H1 (cell line): ENCODE measurements at regions not wholly inside any gene's neighbourhood (a gene's known extent, or its start where the extent isn't known, plus 50 kb on each side); places are given as distances from the start of the nearest gene placed in this dataset.

Experiments used
- CTCF ChIA-PET: fragments of 300-600 bp; sonication (Branson Sonifier 250); formaldehyde crosslinking; loops from one replicate; lab custom pipeline; 2021; ENCODE audit not compliant: partially characterized antibody; lab: Charles Lee
- POLR2A ChIA-PET: fragments of 300-600 bp; sonication (Branson Sonifier 250); formaldehyde crosslinking; loops from one replicate; lab custom pipeline; 2021; ENCODE audit warnings: inconsistent platforms; ENCODE audit not compliant: partially characterized antibody; lab: Charles Lee
- DNase-seq, 2 experiments: peaks; one replicate each; pipeline versions ENCODE4 v3.0.0 to v3.0.0-alpha.2; 2010 to 2022; ENCODE audit warnings: low spot score in 2 of 2, low read depth in 1 of 2, mixed read lengths in 1 of 2
- FAIRE-seq: peaks from 2 replicates; lab custom pipeline; 2011; peaks lifted over from hg19 to GRCh38; lab: Jason Lieb, UNC
- H2AFZ ChIP-seq: 2 replicates; pipeline ENCODE4 v1.8.1; 2012; ENCODE audit warnings: low read length, inconsistent platforms
- H2AK5ac ChIP-seq: 2 replicates; pipeline ENCODE4 v1.6.1; 2013; ENCODE audit warnings: low read depth, low read length
- H2BK120ac ChIP-seq: replicated peaks from 2 replicates; pipeline ENCODE3; 2013; ENCODE audit warnings: low read depth, low read length, inconsistent platforms
- H2BK12ac ChIP-seq: 2 replicates; pipeline ENCODE4 v1.6.1; 2013; ENCODE audit warnings: low read depth, low read length
- H2BK15ac ChIP-seq: 2 replicates; pipeline ENCODE4 v1.6.1; 2013; ENCODE audit warnings: low read length
- H2BK20ac ChIP-seq: 2 replicates; pipeline ENCODE4 v1.6.1; 2013; ENCODE audit warnings: low read length
- H2BK5ac ChIP-seq: 2 replicates; pipeline ENCODE4 v1.6.1; 2013; ENCODE audit warnings: low read depth, low read length
- H3K14ac ChIP-seq: 2 replicates; pipeline ENCODE4 v1.6.1; 2013; ENCODE audit warnings: inconsistent platforms; ENCODE audit not compliant: insufficient read length
- H3K18ac ChIP-seq: 2 replicates; pipeline ENCODE4 v1.6.1; 2013; ENCODE audit warnings: low read length; ENCODE audit errors: extremely low read depth
- H3K23ac ChIP-seq: 2 replicates; pipeline ENCODE4 v1.6.1; 2013; ENCODE audit warnings: inconsistent platforms; ENCODE audit not compliant: insufficient read length
- H3K23me2 ChIP-seq: 2 replicates; pipeline ENCODE4 v1.6.1; 2013; ENCODE audit warnings: low read depth, low read length
- H3K27ac ChIP-seq: 2 replicates; pipeline ENCODE4 v1.6.1; 2011; ENCODE audit warnings: low read depth, low read length, inconsistent platforms
- H3K27me3 ChIP-seq, 4 experiments: replicated peaks in 1 of 4; 1 replicate in 1 of 4; 2 replicates in 3 of 4; pipeline versions ENCODE4 v1.6.1 to v1.8.1; 2011 to 2013; ENCODE audit warnings: low read length in 3 of 4, mild to moderate bottlenecking in 3 of 4, inconsistent platforms in 2 of 4, mixed read lengths in 2 of 4, moderate library complexity in 1 of 4; ENCODE audit not compliant: control insufficient read depth in 3 of 4, insufficient read depth in 3 of 4; ENCODE audit errors: extremely low read depth in 1 of 4
- H3K36me3 ChIP-seq, 4 experiments: 2 replicates each; pipeline versions ENCODE4 v1.6.1 to v1.8.1; 2011 to 2013; ENCODE audit warnings: mild to moderate bottlenecking in 4 of 4, low read length in 3 of 4, moderate library complexity in 2 of 4, control low read depth in 1 of 4, inconsistent platforms in 1 of 4; ENCODE audit not compliant: insufficient read depth in 4 of 4, control insufficient read depth in 2 of 4
- H3K4ac ChIP-seq: replicated peaks from 2 replicates; pipeline ENCODE3; 2013; ENCODE audit warnings: low read length, low read depth, mixed read lengths, inconsistent platforms; ENCODE audit not compliant: insufficient read length
- H3K4me1 ChIP-seq, 4 experiments: replicated peaks in 1 of 4; 1 replicate in 1 of 4; 2 replicates in 3 of 4; pipeline versions ENCODE4 v1.6.1 to v1.8.1; 2011 to 2013; ENCODE audit warnings: low read length in 3 of 4, inconsistent platforms in 2 of 4, mixed read lengths in 1 of 4; ENCODE audit not compliant: insufficient read depth in 4 of 4, control insufficient read depth in 3 of 4
- H3K4me2 ChIP-seq, 2 experiments: 2 replicates each; pipeline versions ENCODE4 v1.6.1 to v1.8.1; 2011 to 2013; ENCODE audit warnings: low read depth in 2 of 2, low read length in 2 of 2, control low read depth in 1 of 2, inconsistent platforms in 1 of 2, mild to moderate bottlenecking in 1 of 2; ENCODE audit not compliant: insufficient read depth in 1 of 2
- H3K4me3 ChIP-seq, 4 experiments: fragments of 200-600, 300-600 bp in 1 of 4; sonication (generic), shearing (Covaris generic), sonication (Bioruptor Twin) in 1 of 4; 2 replicates each; pipeline versions ENCODE4 v1.5.1 to v1.8.1; 2011 to 2016; ENCODE audit warnings: low read length in 4 of 4, low read depth in 3 of 4, control low read depth in 2 of 4, inconsistent platforms in 2 of 4, mild to moderate bottlenecking in 2 of 4, mixed read lengths in 1 of 4, moderate library complexity in 1 of 4; ENCODE audit not compliant: insufficient read depth in 2 of 4; ENCODE audit errors: extremely low read depth in 1 of 4
- H3K56ac ChIP-seq: replicated peaks from 2 replicates; pipeline ENCODE3; 2013; ENCODE audit warnings: low read depth, mild to moderate bottlenecking, mixed read lengths, low read length, inconsistent platforms; ENCODE audit not compliant: insufficient read length
- H3K79me1 ChIP-seq: 2 replicates; pipeline ENCODE4 v1.6.1; 2013; ENCODE audit warnings: low read depth, low read length, control low read depth
- H3K79me2 ChIP-seq, 2 experiments: 2 replicates each; pipeline versions ENCODE4 v1.6.1 to v1.8.1; 2012 to 2013; ENCODE audit warnings: low read length in 2 of 2, mild to moderate bottlenecking in 2 of 2, inconsistent platforms in 1 of 2; ENCODE audit not compliant: insufficient read depth in 2 of 2, control insufficient read depth in 1 of 2
- H3K9ac ChIP-seq, 4 experiments: replicated peaks in 1 of 4; 1 replicate in 1 of 4; 2 replicates in 3 of 4; pipeline versions ENCODE4 v1.6.1 to v1.8.1; 2011 to 2013; ENCODE audit warnings: low read depth in 3 of 4, low read length in 3 of 4, control low read depth in 2 of 4, mild to moderate bottlenecking in 2 of 4, moderate library complexity in 2 of 4, inconsistent platforms in 1 of 4; ENCODE audit errors: extremely low read depth in 1 of 4
- H3K9me3 ChIP-seq, 2 experiments: 2 replicates each; pipeline versions ENCODE4 v1.6.1 to v1.8.1; 2012 to 2013; ENCODE audit warnings: mild to moderate bottlenecking in 2 of 2, moderate library complexity in 2 of 2, control low read depth in 1 of 2, inconsistent platforms in 1 of 2, low read depth in 1 of 2, low read length in 1 of 2, mixed read lengths in 1 of 2; ENCODE audit not compliant: insufficient read depth in 2 of 2
- H4K20me1 ChIP-seq, 2 experiments: replicated peaks in 1 of 2; 2 replicates each; pipeline versions ENCODE3 to v1.8.1; 2011 to 2013; ENCODE audit warnings: inconsistent platforms in 2 of 2, low read length in 2 of 2, mild to moderate bottlenecking in 1 of 2; ENCODE audit not compliant: insufficient read depth in 2 of 2, control insufficient read depth in 1 of 2
- H4K5ac ChIP-seq: 2 replicates; pipeline ENCODE4 v1.6.1; 2013; ENCODE audit warnings: low read length, low read depth, mixed read lengths, inconsistent platforms; ENCODE audit not compliant: insufficient read length
- H4K8ac ChIP-seq: 2 replicates; pipeline ENCODE4 v1.8.0; 2013; ENCODE audit warnings: mild to moderate bottlenecking, moderate library complexity, low read length, inconsistent platforms; ENCODE audit not compliant: insufficient read depth; ENCODE audit errors: extremely low read depth
- H4K91ac ChIP-seq: replicated peaks from 2 replicates; pipeline ENCODE3; 2013; ENCODE audit warnings: low read length, mixed read lengths, inconsistent platforms; ENCODE audit not compliant: insufficient read length
- JUND ChIP-seq: IDR thresholded peaks from 2 replicates; pipeline ENCODE4 v1.6.1; 2011; ENCODE audit warnings: mild to moderate bottlenecking, improper control_type of control experiment, low read length
- POLR2A ChIP-seq, 2 experiments: IDR thresholded peaks; 1 replicate in 1 of 2; 2 replicates in 1 of 2; pipeline ENCODE4 v1.6.1; 2011; ENCODE audit warnings: low read depth in 2 of 2, low read length in 2 of 2, mild to moderate bottlenecking in 2 of 2; ENCODE audit errors: control extremely low read depth in 1 of 2
- WGBS, 2 experiments: shearing (Covaris generic) in 1 of 2; methylation state at CpG; one replicate each; pipeline versions ENCODE4 v1.1.6 to v1.1.7; 2013 to 2015; ENCODE audit warnings: low lambda C conversion rate in 2 of 2, mixed read lengths in 2 of 2, inconsistent platforms in 1 of 2, low coverage in 1 of 2, missing lambda C conversion rate in 1 of 2; ENCODE audit not compliant: insufficient replicate concordance in 2 of 2, insufficient coverage in 1 of 2, insufficient read length in 1 of 2; ENCODE audit errors: extremely low coverage in 1 of 2, missing lambda C conversion rate in 1 of 2; 5-methylcytosine and 5-hydroxymethylcytosine counted together

DNA sequence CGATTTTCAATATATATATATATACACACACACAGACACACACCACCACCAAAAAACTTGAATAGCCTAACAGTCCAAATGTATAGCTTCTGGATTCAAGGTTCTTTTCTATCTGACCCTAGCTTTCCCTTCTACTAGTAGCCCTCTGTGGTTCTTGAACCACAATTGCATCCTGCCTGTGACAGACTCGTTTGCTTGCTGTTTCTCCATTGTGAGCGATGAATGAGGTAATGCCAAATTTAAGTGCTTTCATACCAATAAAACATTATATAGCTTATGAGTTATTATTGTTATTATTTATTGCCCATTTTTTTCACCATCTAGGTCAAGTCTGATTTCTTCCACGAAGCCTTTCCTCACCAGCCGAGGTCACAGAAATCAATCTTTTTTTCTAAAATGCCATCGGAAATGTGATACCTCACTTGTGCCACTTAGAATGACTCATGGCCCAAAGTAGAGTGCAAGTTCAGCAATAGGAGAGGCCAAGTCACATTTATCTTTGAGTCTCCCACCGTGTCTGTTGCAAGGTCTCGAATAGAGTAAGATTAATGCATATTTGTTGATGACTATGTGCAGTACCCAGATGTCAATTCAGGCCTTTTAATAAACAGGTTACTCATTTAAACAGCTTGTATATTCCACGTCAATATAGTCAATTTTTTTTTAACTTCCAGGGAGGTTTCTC lies 1015.8 kb upstream of the SEL1L start:
- no peak overlapping the region for H2BK120ac ChIP-seq
- H3K4me1 ChIP-seq = no peaks in the 10 kb centered on the region
- H2BK5ac ChIP-seq = no peak overlapping the region
- H3K18ac ChIP-seq = no peak overlapping the region
- no peaks in the 10 kb centered on the region for H3K79me1 ChIP-seq
- no peak overlapping the region for H4K91ac ChIP-seq
- H3K56ac ChIP-seq = no peak overlapping the region
- POLR2A ChIA-PET = no interaction called here
- CTCF ChIA-PET = no interaction called here
- no peak overlapping the region for H3K4me3 ChIP-seq
- no peak for DNase-seq
- H2AK5ac ChIP-seq = no peak overlapping the region
- no peak overlapping the region for H3K4me2 ChIP-seq
- no peaks in the 10 kb centered on the region for H3K27me3 ChIP-seq
- H2AFZ ChIP-seq = no peak overlapping the region
- no peaks in the 10 kb centered on the region for H3K23me2 ChIP-seq
- H4K5ac ChIP-seq = no peak overlapping the region
- H3K27ac ChIP-seq = no peak overlapping the region
- H3K14ac ChIP-seq = no peak overlapping the region
- no peaks in the 10 kb centered on the region for H3K9me3 ChIP-seq
- H3K4ac ChIP-seq = no peak overlapping the region
- no peak for TF ChIP-seq POLR2A (IDR thresholded peaks at IDR 0.05; ENCODE audit: control extremely low read depth in 1 of 2, low read depth in 2 of 2, low read length in 2 of 2)
- 0 out of 2 replicates have a peak, but pooled peaks have one; percentile 9 for TF ChIP-seq JUND
- no peak overlapping the region for H2BK12ac ChIP-seq
- H3K23ac ChIP-seq = no peak overlapping the region
- FAIRE-seq = no peak
- no peak overlapping the region for H4K8ac ChIP-seq
- no peaks in the 10 kb centered on the region for H3K79me2 ChIP-seq
- no peaks in the 10 kb centered on the region for H4K20me1 ChIP-seq
- H2BK20ac ChIP-seq = no peak overlapping the region
- WGBS, 2 experiments = 88% methylated on average over 9 of the region's 9 CpGs; no CpG with 5 or more reads in 1 of the 2 experiments
- H3K9ac ChIP-seq = no peak overlapping the region
- H3K36me3 ChIP-seq = no peaks in the 10 kb centered on the region
- H2BK15ac ChIP-seq = no peak overlapping the region
